OCI-LY3 (cell line): ENCODE measurements at regions not wholly inside any gene's neighbourhood (a gene's known extent, or its start where the extent isn't known, plus 50 kb on each side); places are given as distances from the start of the nearest gene placed in this dataset.

Source experiments
- EZH2phosphoT487 ChIP-seq: fragments of 200-600 bp; shearing (Covaris generic); IDR thresholded peaks from 2 replicates; pipeline ENCODE4 v1.6.1; 2018; ENCODE audit warnings: antibody characterized with exemption, mixed run types, low read depth
- TF ChIP-seq, protein P1 (sequence below): fragments of 200-600, 300-600 bp; sonication (generic); IDR thresholded peaks from 2 replicates; pipeline ENCODE4 v1.5.1; 2014; ENCODE audit warnings: antibody characterized with exemption, low read length, low read depth

DNA sequence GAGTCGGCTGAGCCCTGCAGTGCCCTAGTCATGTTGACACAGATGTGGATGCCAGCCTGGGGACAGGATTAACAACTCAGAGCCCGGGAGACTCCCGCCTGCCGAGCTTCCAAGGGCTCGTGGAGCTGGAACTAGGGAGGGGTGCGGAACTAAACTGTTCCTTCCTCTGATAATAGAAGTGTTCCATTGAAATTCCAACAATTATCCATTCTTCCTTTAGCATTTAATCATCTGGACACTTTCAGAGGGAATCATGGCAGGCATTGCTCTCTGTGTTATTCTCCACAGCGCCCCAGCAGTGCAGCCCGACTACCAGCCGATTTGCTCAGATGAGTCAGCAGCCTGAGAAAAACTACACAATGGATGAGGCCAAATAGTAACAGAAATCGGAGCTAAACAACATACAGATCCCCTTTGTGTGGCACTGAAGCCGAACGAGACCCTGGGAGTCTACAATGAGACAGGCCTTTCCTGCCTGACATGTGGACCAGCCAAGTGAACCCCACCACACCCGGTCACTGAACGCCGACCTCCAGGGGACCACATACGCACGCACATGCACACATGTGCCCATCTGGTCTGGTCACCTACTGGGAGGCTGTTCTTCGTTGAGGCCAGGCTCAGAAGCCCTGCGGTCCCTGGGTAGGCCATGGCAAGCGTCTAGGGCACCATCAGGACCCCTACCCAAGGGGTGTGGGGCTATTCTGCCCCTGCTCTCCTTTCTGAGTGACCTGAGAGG, 238.4 kb upstream of the AFDN start:
- TF ChIP-seq, protein P1, sequence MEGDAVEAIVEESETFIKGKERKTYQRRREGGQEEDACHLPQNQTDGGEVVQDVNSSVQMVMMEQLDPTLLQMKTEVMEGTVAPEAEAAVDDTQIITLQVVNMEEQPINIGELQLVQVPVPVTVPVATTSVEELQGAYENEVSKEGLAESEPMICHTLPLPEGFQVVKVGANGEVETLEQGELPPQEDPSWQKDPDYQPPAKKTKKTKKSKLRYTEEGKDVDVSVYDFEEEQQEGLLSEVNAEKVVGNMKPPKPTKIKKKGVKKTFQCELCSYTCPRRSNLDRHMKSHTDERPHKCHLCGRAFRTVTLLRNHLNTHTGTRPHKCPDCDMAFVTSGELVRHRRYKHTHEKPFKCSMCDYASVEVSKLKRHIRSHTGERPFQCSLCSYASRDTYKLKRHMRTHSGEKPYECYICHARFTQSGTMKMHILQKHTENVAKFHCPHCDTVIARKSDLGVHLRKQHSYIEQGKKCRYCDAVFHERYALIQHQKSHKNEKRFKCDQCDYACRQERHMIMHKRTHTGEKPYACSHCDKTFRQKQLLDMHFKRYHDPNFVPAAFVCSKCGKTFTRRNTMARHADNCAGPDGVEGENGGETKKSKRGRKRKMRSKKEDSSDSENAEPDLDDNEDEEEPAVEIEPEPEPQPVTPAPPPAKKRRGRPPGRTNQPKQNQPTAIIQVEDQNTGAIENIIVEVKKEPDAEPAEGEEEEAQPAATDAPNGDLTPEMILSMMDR = no peak
- TF ChIP-seq EZH2phosphoT487 = no peak
